K562 (cell line): ENCODE measurements at regions not wholly inside any gene's neighbourhood (a gene's known extent, or its start where the extent isn't known, plus 50 kb on each side); places are given as distances from the start of the nearest gene placed in this dataset.

Experiments
- CHCHD3 ChIP-seq: fragments of 250-450 bp; sonication (Bioruptor Pico); IDR thresholded peaks from 2 replicates; pipeline ENCODE4 v2.1.2; 2022; ENCODE audit warnings: mild to moderate bottlenecking
- CHD2 ChIP-seq: IDR thresholded peaks from 2 replicates; pipeline ENCODE4 v1.6.1; 2011; ENCODE audit warnings: low read depth, low read length
- DPF2 ChIP-seq: fragments of 450-650 bp; IDR thresholded peaks from 2 replicates; pipeline ENCODE4 v1.6.1; 2016
- E2F3 ChIP-seq: fragments of 250-450 bp; sonication (Bioruptor Pico); IDR thresholded peaks from 2 replicates; pipeline ENCODE4 v1.4.0; 2020; ENCODE audit warnings: mild to moderate bottlenecking
- EHMT2 ChIP-seq: fragments of 450-650 bp; IDR thresholded peaks from 2 replicates; pipeline ENCODE4 v1.6.1; 2018; ENCODE audit warnings: antibody characterized with exemption
- GABPB1 ChIP-seq: sonication (generic); formaldehyde crosslinking; IDR thresholded peaks from 2 replicates; pipeline ENCODE4 v1.8.0; 2022; ENCODE audit warnings: mild to moderate bottlenecking, missing genetic modification reagents
- MAZ ChIP-seq, 2 experiments: fragments of 450-650 bp in 1 of 2; sonication (generic) in 1 of 2; formaldehyde crosslinking; IDR thresholded peaks in 1 of 2; conservative IDR thresholded peaks in 1 of 2; 2 replicates each; pipeline versions ENCODE4 v1.4.0 to v1.5.0; 2020; ENCODE audit warnings: mild to moderate bottlenecking in 1 of 2, missing genetic modification reagents in 1 of 2
- MXI1 ChIP-seq: IDR thresholded peaks from 2 replicates; pipeline ENCODE4 v1.6.1; 2011; ENCODE audit warnings: low read depth, mild to moderate bottlenecking, improper control_type of control experiment, low read length
- MYNN ChIP-seq, 2 experiments: sonication (generic); formaldehyde crosslinking in 1 of 2; IDR thresholded peaks; 2 replicates each; pipeline versions ENCODE4 v1.5.0 to v1.6.1; 2016 to 2020; ENCODE audit warnings: antibody characterized with exemption in 1 of 2, missing genetic modification reagents in 1 of 2
- NR3C1 ChIP-seq: sonication (generic); formaldehyde crosslinking; IDR thresholded peaks from 2 replicates; pipeline ENCODE4 v1.8.1; 2022; ENCODE audit warnings: missing genetic modification reagents
- RFX5 ChIP-seq: IDR thresholded peaks from 2 replicates; pipeline ENCODE4 v1.6.1; 2011; ENCODE audit warnings: low read depth, mild to moderate bottlenecking, improper control_type of control experiment, low read length
- ZFX ChIP-seq: sonication (generic); formaldehyde crosslinking; IDR thresholded peaks from 2 replicates; pipeline ENCODE4 v1.8.0; 2022; ENCODE audit warnings: mild to moderate bottlenecking, missing genetic modification reagents, moderate library complexity
- TF ChIP-seq, protein P1 (sequence below): IDR thresholded peaks from 2 replicates; pipeline ENCODE4 v1.6.1; 2016; ENCODE audit warnings: missing genetic modification characterization, missing compliant biosample characterization
- TF ChIP-seq, protein P2 (sequence below): fragments of 450-650 bp; IDR thresholded peaks from 2 replicates; pipeline ENCODE4 v1.6.1; 2016; ENCODE audit warnings: mild to moderate bottlenecking
- TF ChIP-seq, protein P3 (sequence below): IDR thresholded peaks from 2 replicates; pipeline ENCODE4 v1.6.1; 2011; ENCODE audit warnings: borderline replicate concordance, low read depth, mild to moderate bottlenecking, moderate library complexity, low read length; ENCODE audit not compliant: insufficient read depth, poor library complexity, severe bottlenecking
- TF ChIP-seq, protein P4 (sequence below), 3 experiments: IDR thresholded peaks in 2 of 3; conservative IDR thresholded peaks in 1 of 3; 2 replicates each; pipeline ENCODE4 v1.5.1; 2011 to 2012; ENCODE audit warnings: low read length in 3 of 3, mild to moderate bottlenecking in 3 of 3, control low read depth in 2 of 3, improper control_type of control experiment in 1 of 3, inconsistent platforms in 1 of 3, low read depth in 1 of 3, mixed read lengths in 1 of 3, moderate library complexity in 1 of 3; ENCODE audit not compliant: insufficient read depth in 2 of 3
- TF ChIP-seq, protein P5 (sequence below): fragments of 450-650 bp; formaldehyde crosslinking; IDR thresholded peaks from 2 replicates; pipeline ENCODE4 v1.4.0; 2020; ENCODE audit warnings: mild to moderate bottlenecking, moderate library complexity

DNA sequence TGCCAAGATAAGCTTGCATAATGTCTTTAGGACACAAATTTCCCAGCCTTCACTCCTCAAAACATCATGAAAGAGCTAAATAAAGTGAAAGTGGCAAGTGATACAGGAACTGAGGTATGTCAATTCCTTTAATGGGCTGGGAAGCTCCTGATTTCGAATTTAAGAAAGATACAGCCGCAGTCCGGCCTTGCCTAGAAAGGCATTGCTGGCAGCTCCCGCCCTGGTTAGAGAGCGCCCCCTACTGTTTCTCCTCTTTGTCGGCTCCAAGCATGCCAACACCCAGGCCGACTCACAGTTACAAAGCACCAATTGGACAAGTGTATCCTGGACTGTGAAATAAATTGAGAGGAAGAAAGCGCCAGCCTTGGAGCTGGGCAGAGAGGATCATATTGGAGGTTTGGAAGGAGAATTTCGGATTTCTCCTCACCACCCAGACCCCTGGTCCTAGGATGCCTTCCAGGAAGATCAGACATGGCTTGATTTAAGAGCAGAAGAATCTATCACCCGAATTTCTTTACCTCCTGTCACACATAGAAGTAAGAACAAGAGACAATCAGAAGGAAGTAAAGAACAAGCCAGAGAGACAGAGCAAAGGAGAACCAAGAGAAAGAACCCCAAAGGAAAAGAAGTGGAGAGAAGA is 84.0 kb downstream of the FAM76B start (continued):
- TF ChIP-seq, protein P1, sequence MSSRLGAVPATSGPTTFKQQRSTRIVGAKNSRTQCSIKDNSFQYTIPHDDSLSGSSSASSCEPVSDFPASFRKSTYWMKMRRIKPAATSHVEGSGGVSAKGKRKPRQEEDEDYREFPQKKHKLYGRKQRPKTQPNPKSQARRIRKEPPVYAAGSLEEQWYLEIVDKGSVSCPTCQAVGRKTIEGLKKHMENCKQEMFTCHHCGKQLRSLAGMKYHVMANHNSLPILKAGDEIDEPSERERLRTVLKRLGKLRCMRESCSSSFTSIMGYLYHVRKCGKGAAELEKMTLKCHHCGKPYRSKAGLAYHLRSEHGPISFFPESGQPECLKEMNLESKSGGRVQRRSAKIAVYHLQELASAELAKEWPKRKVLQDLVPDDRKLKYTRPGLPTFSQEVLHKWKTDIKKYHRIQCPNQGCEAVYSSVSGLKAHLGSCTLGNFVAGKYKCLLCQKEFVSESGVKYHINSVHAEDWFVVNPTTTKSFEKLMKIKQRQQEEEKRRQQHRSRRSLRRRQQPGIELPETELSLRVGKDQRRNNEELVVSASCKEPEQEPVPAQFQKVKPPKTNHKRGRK (tag), result peak; percentile 70; the same call in 1 of the 2 replicates
- TF ChIP-seq EHMT2 (0 out of 2 replicates have a peak, but pooled peaks have one; percentile 30), MYNN (IDR thresholded peaks at IDR 0.05) (peak; percentile 29; the same call in 1 of the 2 replicates), MYNN (CRISPR knock-in tag; IDR thresholded peaks at IDR 0.05) (no peak), GABPB1 (CRISPR knock-in tag) (no peak), MAZ (CRISPR knock-in tag; conservative IDR thresholded peaks at IDR 0.05 in 1 of 2, IDR thresholded peaks at IDR 0.05 in 1 of 2) (peak; percentile 37 to 39; a peak in 1 of 4 replicates), NR3C1 (CRISPR knock-in tag) (no peak), RFX5 (no peak), E2F3 (CRISPR knock-in tag) (no peak), ZFX (CRISPR knock-in tag) (peak; percentile 25; the same call in 1 of the 2 replicates), DPF2 (peak; percentile 7; the same call in 1 of the 2 replicates), CHCHD3 (CRISPR knock-in tag) (no peak), CHD2 (no peak), MXI1 (no peak)
- TF ChIP-seq, protein P2, sequence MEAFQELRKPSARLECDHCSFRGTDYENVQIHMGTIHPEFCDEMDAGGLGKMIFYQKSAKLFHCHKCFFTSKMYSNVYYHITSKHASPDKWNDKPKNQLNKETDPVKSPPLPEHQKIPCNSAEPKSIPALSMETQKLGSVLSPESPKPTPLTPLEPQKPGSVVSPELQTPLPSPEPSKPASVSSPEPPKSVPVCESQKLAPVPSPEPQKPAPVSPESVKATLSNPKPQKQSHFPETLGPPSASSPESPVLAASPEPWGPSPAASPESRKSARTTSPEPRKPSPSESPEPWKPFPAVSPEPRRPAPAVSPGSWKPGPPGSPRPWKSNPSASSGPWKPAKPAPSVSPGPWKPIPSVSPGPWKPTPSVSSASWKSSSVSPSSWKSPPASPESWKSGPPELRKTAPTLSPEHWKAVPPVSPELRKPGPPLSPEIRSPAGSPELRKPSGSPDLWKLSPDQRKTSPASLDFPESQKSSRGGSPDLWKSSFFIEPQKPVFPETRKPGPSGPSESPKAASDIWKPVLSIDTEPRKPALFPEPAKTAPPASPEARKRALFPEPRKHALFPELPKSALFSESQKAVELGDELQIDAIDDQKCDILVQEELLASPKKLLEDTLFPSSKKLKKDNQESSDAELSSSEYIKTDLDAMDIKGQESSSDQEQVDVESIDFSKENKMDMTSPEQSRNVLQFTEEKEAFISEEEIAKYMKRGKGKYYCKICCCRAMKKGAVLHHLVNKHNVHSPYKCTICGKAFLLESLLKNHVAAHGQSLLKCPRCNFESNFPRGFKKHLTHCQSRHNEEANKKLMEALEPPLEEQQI, result 0 out of 2 replicates have a peak, but pooled peaks have one; percentile 54
- TF ChIP-seq, protein P3, sequence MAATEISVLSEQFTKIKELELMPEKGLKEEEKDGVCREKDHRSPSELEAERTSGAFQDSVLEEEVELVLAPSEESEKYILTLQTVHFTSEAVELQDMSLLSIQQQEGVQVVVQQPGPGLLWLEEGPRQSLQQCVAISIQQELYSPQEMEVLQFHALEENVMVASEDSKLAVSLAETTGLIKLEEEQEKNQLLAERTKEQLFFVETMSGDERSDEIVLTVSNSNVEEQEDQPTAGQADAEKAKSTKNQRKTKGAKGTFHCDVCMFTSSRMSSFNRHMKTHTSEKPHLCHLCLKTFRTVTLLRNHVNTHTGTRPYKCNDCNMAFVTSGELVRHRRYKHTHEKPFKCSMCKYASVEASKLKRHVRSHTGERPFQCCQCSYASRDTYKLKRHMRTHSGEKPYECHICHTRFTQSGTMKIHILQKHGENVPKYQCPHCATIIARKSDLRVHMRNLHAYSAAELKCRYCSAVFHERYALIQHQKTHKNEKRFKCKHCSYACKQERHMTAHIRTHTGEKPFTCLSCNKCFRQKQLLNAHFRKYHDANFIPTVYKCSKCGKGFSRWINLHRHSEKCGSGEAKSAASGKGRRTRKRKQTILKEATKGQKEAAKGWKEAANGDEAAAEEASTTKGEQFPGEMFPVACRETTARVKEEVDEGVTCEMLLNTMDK, result peak; percentile 58
- TF ChIP-seq, protein P4, sequence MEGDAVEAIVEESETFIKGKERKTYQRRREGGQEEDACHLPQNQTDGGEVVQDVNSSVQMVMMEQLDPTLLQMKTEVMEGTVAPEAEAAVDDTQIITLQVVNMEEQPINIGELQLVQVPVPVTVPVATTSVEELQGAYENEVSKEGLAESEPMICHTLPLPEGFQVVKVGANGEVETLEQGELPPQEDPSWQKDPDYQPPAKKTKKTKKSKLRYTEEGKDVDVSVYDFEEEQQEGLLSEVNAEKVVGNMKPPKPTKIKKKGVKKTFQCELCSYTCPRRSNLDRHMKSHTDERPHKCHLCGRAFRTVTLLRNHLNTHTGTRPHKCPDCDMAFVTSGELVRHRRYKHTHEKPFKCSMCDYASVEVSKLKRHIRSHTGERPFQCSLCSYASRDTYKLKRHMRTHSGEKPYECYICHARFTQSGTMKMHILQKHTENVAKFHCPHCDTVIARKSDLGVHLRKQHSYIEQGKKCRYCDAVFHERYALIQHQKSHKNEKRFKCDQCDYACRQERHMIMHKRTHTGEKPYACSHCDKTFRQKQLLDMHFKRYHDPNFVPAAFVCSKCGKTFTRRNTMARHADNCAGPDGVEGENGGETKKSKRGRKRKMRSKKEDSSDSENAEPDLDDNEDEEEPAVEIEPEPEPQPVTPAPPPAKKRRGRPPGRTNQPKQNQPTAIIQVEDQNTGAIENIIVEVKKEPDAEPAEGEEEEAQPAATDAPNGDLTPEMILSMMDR (IDR thresholded peaks at IDR 0.05 in 2 of 3, conservative IDR thresholded peaks at IDR 0.05 in 1 of 3; ENCODE audit: insufficient read depth in 2 of 3, low read depth in 1 of 3, low read length in 3 of 3), result peak; percentile 87 to 92 (median 92)
- TF ChIP-seq, protein P5, sequence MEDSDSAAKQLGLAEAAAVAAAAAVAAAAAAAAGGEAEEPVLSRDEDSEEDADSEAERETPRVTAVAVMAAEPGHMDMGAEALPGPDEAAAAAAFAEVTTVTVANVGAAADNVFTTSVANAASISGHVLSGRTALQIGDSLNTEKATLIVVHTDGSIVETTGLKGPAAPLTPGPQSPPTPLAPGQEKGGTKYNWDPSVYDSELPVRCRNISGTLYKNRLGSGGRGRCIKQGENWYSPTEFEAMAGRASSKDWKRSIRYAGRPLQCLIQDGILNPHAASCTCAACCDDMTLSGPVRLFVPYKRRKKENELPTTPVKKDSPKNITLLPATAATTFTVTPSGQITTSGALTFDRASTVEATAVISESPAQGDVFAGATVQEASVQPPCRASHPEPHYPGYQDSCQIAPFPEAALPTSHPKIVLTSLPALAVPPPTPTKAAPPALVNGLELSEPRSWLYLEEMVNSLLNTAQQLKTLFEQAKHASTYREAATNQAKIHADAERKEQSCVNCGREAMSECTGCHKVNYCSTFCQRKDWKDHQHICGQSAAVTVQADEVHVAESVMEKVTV (CRISPR knock-in tag), result peak; percentile 94
